ENCODE measurements at regions not wholly inside any gene's neighbourhood (a gene's known extent, or its start where the extent isn't known, plus 50 kb on each side); places are given as distances from the start of the nearest gene placed in this dataset.
"Not testable (repeated sequence)": the region's sequence is repeated elsewhere in the genome, so short reads cannot be mapped to it uniquely, and the experiment has no call there.

- DNase-seq = not testable (repeated sequence)
These were observed 194.2 kb downstream of the NPIPB11 start for GRCh38 chr16:29212084-29213027.

- DNase-seq = not testable (repeated sequence)
These were observed 195.1 kb downstream of the NPIPB11 start for GRCh38 chr16:29211456-29211855.

- not testable (repeated sequence) for DNase-seq
These were observed 196.0 kb downstream of the NPIPB11 start for GRCh38 chr16:29210299-29211150.

GRCh38 chr16:29206120-29206519, 200.4 kb downstream of the NPIPB11 start:
- not testable (repeated sequence) for DNase-seq

GRCh38 chr16:29205151-29205550, 201.4 kb downstream of the NPIPB11 start:
- not testable (repeated sequence) for DNase-seq

- no peak for DNase-seq
These were observed 201.7 kb downstream of the NPIPB11 start for GRCh38 chr16:29204806-29205135.

- DNase-seq = not testable (repeated sequence)
These were observed 202.3 kb downstream of the NPIPB11 start for GRCh38 chr16:29203933-29204805.

GRCh38 chr16:29203046-29203932, 203.2 kb downstream of the NPIPB11 start:
- not testable (repeated sequence) for DNase-seq

- not testable (repeated sequence) for DNase-seq
These were observed 203.9 kb downstream of the NPIPB11 start for GRCh38 chr16:29202642-29203041.

GRCh38 chr16:29202025-29202632, 204.4 kb downstream of the NPIPB11 start:
- not testable (repeated sequence) for DNase-seq

- DNase-seq = not testable (repeated sequence)
These were observed 205.1 kb downstream of the NPIPB11 start for GRCh38 chr16:29201296-29202024.

- not testable (repeated sequence) for DNase-seq
These were observed 205.8 kb downstream of the NPIPB11 start for GRCh38 chr16:29200681-29201080.

GRCh38 chr16:29200135-29200601, 206.3 kb downstream of the NPIPB11 start:
- DNase-seq = not testable (repeated sequence)

GRCh38 chr16:29199626-29200025, 206.9 kb downstream of the NPIPB11 start:
- DNase-seq = not testable (repeated sequence)

- DNase-seq = no peak
These were observed 207.6 kb downstream of the NPIPB11 start for GRCh38 chr16:29198731-29199521.

- DNase-seq = no peak
These were observed 208.3 kb downstream of the NPIPB11 start for GRCh38 chr16:29198231-29198630.

GRCh38 chr16:29197494-29198100, 208.9 kb downstream of the NPIPB11 start:
- not testable (repeated sequence) for DNase-seq

- DNase-seq = not testable (repeated sequence)
These were observed 209.8 kb downstream of the NPIPB11 start for GRCh38 chr16:29196746-29197145.

Measured in MV-4-11 (cell line).